HG03060 (cell line): ENCODE measurements at regions not wholly inside any gene's neighbourhood (a gene's known extent, or its start where the extent isn't known, plus 50 kb on each side); places are given as distances from the start of the nearest gene placed in this dataset.

Source experiments
- ATAC-seq: cut with Tn5 transposase; IDR thresholded peaks from one replicate; pipeline ENCODE4 v1.9.1; 2021; ENCODE audit warnings: low read depth, moderate number of reproducible peaks; ENCODE audit not compliant: unreplicated experiment

GRCh38 chr13:84076280-84076679, 194.0 kb upstream of the SLITRK1 start:
- no peak for ATAC-seq

- no peak for ATAC-seq
Observed at GRCh38 chr13:84050536-84050935, 168.3 kb upstream of the SLITRK1 start.

DNA sequence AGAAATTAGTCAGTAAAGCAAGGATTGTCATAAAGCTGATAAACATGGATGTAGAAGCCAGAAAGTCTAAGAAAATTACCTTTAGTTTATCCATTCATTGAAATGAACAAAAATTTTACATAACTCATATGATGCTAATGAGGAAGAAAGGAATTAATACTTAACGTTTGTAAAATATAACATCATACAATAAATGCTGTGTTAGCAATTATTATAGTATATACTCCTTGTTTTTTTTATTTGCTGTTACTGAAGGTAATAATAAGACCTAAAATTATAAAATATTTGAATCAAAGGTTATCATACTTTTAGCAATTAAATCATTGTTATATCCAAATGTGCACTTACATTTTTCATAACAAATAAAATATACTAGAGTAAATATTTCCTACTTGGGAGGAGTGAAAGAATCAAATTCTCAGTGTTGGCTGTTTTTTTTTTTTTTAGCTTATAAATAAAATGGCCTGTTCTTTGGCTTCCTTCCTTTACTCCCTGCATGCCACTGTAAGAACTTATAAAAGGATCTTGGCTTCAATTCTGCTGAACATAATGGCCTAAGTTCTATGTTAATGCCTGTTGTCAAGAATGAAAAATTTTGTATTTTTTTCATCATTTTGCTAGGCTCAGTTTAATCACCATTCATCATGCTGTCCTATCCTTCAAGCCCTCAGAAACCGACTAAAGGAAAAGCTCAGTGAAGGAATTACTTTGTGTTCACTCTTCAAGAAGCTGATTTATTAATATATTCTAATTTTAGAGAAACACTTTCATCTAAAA, 167.4 kb upstream of the SLITRK1 start:
- no peak for ATAC-seq

DNA sequence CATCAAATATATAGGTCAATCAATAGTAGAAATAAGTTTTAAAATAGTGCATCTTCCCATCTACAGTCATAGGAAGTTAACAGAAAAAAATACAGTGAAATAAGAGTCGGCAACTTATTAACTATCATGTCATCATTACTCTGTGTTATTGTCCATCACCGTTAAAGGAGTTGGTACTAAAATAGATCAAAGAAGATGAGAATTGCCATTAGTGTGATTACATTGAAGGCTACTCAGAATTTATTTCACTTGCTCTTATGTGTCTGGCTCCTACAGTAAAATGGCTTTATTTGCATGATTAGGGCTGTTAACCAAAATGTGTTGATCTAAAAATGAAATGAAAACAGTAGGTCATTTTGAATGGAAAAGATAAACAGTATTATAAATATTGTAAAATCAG, 162.5 kb upstream of the SLITRK1 start:
- no peak for ATAC-seq

DNA sequence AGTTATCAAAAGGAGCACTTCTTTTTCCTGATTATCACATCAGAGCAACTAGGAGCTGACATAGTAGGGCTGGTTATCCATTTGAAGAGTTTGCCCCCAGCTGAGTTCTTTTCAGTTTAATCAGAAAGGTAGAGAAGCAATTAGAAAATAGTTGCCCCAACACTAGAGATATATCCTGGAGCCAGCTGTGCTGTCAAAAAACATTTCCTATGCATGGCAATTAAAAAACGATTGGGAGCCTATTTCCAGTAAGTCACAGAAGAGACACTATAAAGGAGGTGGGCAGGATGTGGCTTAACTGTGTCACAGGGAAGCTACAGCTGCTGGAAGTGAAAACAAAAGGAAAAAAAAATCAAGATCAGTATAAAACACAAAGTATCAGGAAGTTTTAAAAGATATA, 155.7 kb upstream of the SLITRK1 start:
- no peak for ATAC-seq

DNA sequence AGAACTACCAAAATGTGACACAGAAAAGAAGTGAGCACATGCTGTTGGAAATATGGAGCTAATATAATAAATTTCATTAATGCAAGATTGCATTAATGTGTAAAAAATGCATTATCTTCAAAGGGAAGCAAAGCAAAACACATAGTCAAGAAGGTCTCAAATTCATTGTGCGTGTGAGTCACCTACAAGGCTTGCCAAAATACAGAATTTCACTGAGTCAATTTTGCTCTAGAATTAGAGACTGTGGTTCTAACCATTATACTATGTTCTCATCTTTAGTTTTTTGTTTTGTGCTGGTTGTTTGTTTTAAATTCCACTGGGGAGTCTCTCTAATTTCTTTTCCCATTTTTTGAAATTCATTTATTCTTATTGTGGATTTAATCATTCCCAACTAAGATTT, 149.8 kb upstream of the SLITRK1 start:
- ATAC-seq: no peak

GRCh38 chr13:84031120-84031519, 148.8 kb upstream of the SLITRK1 start:
- ATAC-seq: no peak

DNA sequence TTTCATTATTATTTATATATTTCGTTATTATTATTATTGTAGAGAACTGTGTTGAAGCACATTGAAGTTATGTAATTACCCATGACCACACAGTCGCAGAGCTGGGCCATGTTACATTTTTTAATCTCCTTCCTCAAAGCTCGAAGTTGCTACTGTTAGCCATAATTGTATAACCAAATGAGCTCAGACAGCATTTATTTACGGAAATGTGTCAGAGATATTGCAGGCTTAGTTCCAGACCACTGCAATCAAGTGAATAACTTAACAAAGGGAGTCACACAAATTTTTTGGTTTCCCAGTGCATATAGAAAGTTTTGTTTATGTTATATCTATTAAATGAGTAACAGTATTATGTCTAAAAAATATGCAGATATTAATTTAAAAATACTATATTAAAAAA, 147.1 kb upstream of the SLITRK1 start:
- no peak for ATAC-seq

GRCh38 chr13:84025824-84026223, 143.6 kb upstream of the SLITRK1 start:
- ATAC-seq: no peak

DNA sequence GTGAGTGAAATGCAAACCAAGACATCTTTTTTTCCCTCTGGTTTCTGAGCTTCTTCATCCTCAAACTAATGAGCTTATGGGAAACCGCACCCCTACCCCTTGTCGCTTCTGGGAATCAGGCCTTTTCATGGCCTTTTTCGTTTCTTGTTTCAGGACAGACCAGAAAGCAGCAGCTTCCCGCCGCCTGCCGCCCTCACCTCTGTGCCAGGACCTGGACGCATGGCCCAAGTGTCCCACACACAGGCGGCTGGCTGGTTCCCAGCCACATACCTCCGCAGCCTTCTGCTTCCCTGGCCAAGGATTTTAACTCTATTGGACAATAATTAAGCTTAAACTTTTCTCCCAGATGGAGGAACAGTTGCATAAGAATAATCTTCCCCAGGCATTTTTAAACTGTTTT, 114.1 kb upstream of the SLITRK1 start:
- ATAC-seq: no peak

DNA sequence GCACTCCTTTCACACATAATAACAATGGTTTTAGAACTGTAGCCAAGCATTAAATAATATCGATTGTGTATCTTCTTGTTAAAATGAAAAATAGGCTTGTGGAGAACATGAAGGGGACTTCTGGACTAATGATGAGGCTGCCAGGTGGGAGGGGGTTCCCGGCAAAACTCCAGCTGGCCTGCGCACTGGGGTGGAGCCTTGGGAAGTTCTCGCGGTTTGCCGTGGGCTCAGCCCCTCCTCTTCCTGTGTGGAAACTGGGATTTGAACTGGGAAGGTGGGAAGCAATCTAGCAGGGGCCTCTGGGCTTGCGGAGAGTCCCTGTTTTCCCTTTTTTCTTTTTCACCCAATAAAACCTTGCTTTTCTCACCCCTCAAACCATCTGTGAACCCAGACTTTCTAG, 113.7 kb upstream of the SLITRK1 start:
- ATAC-seq: no peak

DNA sequence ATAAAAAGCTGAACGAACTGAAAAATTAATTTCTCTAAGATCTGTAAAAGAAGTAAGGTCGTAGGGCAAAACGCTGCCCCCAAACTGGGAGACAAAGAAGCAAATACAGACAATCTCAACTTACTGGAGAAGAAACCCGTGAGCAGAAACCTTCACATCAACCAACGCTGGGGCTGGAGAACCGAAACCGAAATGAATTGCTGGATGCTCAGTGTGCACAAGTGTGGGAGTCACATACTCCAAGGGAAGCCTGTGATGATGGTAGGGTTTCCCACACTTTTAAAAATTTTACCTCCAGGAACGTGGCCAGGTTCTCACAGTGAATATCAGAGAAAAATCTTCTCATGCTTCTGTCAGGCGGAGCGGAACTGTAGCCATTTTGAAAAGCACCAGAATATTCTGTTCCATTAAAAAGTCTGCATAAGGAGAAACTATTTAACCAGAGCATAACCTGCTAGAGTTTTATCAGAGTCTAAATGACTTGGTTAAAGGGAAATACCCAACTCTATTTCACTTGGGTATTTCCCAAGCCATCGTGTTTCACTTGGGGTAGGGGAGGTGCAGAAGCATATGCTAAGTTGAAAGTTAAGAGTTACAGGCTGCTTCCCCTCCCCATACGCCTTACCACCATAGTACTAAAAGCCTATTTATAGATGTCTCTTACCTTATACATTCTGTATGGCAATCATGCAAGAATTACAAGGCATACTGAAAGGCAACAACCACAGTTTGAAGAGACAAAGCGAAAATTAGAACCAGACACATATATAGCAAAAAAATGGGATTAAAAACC, 110.5 kb upstream of the SLITRK1 start:
- ATAC-seq: no peak

DNA sequence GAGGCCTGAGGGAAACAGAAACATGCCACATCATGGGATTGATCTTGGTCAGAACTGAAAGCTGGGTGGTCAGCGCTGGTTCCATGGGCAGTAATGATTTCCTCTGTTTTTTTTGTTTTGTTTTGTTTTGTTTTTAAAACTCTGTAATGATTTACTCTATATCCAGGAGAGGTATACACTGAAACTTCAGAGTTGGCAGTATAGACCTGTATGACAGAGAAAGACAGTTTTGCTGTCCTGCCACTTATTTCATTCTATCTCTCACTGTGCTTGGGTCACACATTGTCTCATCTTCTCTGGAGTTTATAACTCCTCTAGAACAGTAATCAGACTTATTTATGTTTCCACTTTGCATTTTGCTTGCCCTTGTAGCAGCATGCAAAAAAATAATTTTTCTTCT, 105.1 kb upstream of the SLITRK1 start:
- ATAC-seq: no peak

DNA sequence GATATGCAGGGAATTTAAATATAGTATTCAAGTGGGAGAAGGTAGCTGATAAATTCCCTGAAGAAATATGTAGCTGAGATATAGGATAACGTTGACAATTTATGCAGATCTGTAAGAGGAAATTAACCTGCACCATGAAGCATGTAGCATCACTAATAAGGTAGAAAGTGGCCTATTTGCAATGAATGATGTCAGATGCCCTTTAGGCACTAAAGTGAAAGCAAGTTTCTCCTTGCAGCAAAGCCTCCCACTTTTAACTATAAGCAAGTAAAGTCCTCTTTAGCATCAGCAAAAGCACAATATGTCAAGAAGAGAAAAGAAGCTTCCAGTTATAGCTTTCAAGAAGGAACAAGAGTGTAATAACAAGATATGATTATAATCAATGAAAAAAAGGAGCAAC, 102.5 kb upstream of the SLITRK1 start:
- no peak for ATAC-seq

GRCh38 chr13:83980331-83980730, 98.1 kb upstream of the SLITRK1 start:
- ATAC-seq: no peak

DNA sequence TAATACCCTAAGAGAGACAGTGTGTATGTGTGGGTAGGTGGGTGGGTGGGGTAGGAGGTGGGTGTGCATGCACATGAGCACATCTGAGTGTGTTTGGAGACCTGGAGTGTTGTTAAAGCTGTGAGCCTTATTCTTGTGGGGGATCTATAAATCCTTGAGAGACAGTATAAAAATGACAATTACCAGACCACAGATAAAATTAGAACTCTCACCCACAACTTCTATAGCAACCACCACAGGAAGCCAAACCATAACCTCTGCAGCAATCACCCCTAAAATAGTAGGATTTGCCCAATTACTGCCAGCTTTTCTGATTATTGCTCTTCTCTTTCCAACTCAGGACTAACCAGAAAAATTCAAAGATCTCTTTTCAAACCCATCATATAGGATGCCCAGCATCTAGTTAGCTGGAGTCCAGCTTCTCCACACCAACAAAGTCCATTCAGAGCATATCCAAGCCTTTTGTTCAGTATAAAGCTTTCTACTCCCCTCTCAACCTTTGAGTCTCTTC, 93.4 kb upstream of the SLITRK1 start:
- ATAC-seq: no peak

DNA sequence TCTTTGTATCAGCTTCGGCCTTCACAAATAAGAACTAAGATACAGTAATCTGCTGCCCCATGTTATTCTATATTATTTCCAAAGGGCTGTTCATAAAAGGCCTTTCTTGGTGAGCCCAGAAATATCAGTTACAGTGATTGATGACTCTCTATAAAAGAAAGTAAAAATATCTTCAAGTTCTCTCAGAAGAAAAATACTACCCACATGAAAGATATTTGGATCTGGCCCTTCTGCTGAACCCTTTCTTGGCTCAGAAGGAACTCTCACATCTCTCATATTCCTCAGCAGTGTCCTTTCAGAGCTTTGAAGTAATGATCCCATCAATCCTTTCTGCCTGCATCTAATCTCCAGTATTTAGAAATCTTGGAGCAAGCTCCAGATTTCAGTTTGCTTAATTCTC, 76.3 kb upstream of the SLITRK1 start:
- ATAC-seq: no peak

GRCh38 chr13:83955011-83955410, 72.7 kb upstream of the SLITRK1 start:
- ATAC-seq: no peak

DNA sequence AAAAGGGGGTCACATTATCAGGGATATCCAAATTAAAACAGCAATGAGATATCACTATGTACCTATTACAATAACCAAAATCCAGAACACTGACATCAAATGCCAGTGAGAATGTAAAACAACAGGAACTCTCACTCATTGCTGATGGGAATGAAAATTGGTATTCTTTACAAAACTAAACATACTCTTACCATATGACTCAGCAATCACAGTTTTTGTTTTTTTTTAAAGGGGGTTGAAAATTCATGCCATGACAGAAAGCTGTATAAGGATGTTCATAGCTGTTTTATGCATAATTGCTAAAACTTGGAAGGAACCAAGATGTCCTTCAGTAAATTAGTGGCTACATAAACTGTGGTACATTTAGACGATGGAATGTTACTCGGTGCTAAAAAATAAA, 71.6 kb upstream of the SLITRK1 start:
- no peak for ATAC-seq

DNA sequence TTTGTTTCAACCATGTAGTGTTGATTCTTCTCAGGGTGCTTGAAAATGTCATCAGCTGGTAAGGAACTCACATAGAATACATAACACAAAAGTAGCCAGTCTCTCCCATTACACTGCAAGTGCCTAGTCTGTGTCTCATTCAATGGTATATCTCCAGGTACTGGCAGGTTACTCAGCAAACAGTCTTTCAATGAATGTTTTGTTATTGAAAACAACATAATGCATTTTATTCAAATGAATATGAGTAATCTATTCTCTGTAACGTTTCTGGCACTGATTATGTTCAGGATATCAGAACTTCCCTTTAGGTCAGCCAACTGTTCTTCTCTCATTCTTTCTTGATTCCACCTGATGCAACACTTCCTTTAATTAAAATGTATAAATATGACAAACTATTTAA, 68.0 kb upstream of the SLITRK1 start:
- ATAC-seq: no peak

DNA sequence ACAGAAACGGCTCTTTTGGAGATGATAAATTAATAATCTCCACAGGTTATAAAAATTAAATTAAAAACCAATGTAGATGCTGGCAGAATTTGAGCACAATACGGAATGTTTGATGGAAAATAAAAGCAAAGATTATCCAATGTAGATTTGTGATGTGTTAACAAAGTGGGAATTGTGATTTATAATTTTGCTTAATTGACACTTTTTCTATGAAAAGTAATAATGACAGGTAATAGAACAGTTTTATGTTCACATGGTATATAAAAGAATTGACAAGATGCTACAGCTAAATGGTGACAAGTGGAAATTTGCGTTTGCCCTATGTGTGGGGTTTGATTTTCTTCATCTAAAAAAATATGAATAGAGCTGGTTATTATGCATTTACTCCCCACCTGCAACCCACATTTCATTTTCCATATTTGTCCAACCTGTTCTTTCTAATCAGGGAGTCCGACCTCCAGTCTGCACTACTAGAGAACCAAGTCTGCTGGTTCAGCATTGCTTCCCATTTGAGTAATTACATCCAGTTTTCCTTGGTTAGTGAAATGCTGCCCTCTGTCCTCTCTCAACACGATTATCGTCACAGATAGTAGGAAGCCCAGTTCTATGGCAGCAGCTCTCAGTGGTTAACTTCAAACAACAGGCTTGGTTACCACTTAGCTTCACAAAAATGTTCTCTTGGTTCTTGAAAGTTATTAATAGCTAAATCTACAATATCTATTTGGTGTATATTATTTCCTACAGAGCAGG, 61.4 kb upstream of the SLITRK1 start:
- ATAC-seq: no peak
